ENCODE measurements at regions not wholly inside any gene's neighbourhood (a gene's known extent, or its start where the extent isn't known, plus 50 kb on each side); places are given as distances from the start of the nearest gene placed in this dataset.
"Not testable (repeated sequence)": the region's sequence is repeated elsewhere in the genome, so short reads cannot be mapped to it uniquely, and the experiment has no call there.

DNA sequence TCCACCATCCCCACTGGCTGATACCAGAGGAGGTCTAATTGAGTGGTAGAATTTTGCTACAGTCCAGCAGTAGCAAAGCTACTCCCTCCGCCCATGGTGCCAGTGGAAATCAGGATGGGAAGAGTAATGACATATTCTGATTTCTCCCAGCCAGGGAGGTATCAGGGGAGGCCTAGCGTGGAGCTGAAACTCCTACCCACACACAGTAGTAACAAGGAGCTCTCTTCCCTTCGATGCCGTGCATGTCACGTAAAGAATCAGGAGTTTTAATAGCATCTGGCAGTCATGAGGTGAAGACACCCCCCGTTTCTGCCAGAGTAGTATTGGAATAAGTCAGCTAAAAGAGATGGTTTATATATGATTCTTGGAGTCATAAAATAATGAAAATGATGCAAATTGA lies 786.8 kb upstream of the DDX18 start:
- WGBS, result 80% methylated on average over 6 of the region's 6 CpGs

DNA sequence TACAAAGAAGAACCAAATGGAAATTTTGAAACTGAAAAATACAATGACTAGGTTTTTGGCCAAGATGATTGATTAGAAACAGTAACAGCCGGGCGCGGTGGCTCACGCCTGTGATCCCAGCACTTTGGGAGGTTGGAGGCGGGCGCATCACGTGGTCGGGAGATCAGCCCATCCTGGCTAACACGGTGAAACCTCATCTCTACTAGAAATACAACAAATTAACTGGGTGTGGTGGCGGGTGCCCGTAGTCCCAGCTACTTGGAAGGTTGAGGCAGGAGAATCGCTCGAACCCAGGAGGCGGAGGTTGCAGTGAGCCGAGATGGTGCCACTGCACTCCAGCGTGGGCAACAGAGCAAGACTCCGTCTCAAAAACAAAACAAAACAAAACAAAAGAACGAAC lies 785.8 kb upstream of the DDX18 start:
- not testable (repeated sequence) for H3K27ac ChIP-seq (ENCODE audit: low read depth in 1 of 2, low read length in 2 of 2); H3K9me3 ChIP-seq (ENCODE audit: control insufficient read depth in 4 of 4, low read length in 3 of 4); H3K4me3 ChIP-seq (ENCODE audit: low read depth in 1 of 3, low read length in 3 of 3); H3K36me3 ChIP-seq (ENCODE audit: control insufficient read depth in 4 of 4, insufficient read depth in 3 of 4, low read depth in 1 of 4, low read length in 3 of 4); H3K9ac ChIP-seq (ENCODE audit: low read depth in 1 of 2, low read length in 2 of 2); H3K4me1 ChIP-seq (ENCODE audit: control insufficient read depth in 4 of 4, insufficient read depth in 4 of 4, low read length in 3 of 4); H3K27me3 ChIP-seq (ENCODE audit: control insufficient read depth in 4 of 4, insufficient read depth in 4 of 4, low read length in 3 of 4); DNase-seq (ENCODE audit: low spot score)
- 87% methylated on average over 18 of the region's 18 CpGs for WGBS

More for the DNA sequence above, 786.8 kb upstream of the DDX18 start:
- H3K4me1 ChIP-seq (ENCODE audit: control insufficient read depth in 4 of 4, insufficient read depth in 4 of 4, low read length in 3 of 4), result no peaks in the 10 kb centered on the region
- H3K9ac ChIP-seq (ENCODE audit: low read depth in 1 of 2, low read length in 2 of 2), result no peak overlapping the region
- H3K27me3 ChIP-seq (ENCODE audit: control insufficient read depth in 4 of 4, insufficient read depth in 4 of 4, low read length in 3 of 4), result no peaks in the 10 kb centered on the region
- no peak overlapping the region for H3K4me3 ChIP-seq (ENCODE audit: low read depth in 1 of 3, low read length in 3 of 3)
- DNase-seq (ENCODE audit: low spot score), result no peak
- no peaks in the 10 kb centered on the region for H3K9me3 ChIP-seq (ENCODE audit: control insufficient read depth in 4 of 4, low read length in 3 of 4)
- no peaks in the 10 kb centered on the region for H3K36me3 ChIP-seq (ENCODE audit: control insufficient read depth in 4 of 4, insufficient read depth in 3 of 4, low read depth in 1 of 4, low read length in 3 of 4)
- TF ChIP-seq HNF4G (IDR thresholded peaks at IDR 0.05) (no peak), YY1 (IDR thresholded peaks at IDR 0.05) (no peak), RXRA (IDR thresholded peaks at IDR 0.05) (no peak), NR2F2 (IDR thresholded peaks at IDR 0.05) (no peak), RAD21 (IDR thresholded peaks at IDR 0.05) (no peak), HNF4A (conservative IDR thresholded peaks at IDR 0.05) (no peak), GABPA (IDR thresholded peaks at IDR 0.05 in 1 of 2, conservative IDR thresholded peaks at IDR 0.05 in 1 of 2) (no peak), SP1 (IDR thresholded peaks at IDR 0.05) (no peak), FOXA1 (IDR thresholded peaks at IDR 0.05) (no peak)
- TF ChIP-seq, protein P1, sequence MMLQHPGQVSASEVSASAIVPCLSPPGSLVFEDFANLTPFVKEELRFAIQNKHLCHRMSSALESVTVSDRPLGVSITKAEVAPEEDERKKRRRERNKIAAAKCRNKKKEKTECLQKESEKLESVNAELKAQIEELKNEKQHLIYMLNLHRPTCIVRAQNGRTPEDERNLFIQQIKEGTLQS (IDR thresholded peaks at IDR 0.05), result no peak
- TF ChIP-seq, protein P2, sequence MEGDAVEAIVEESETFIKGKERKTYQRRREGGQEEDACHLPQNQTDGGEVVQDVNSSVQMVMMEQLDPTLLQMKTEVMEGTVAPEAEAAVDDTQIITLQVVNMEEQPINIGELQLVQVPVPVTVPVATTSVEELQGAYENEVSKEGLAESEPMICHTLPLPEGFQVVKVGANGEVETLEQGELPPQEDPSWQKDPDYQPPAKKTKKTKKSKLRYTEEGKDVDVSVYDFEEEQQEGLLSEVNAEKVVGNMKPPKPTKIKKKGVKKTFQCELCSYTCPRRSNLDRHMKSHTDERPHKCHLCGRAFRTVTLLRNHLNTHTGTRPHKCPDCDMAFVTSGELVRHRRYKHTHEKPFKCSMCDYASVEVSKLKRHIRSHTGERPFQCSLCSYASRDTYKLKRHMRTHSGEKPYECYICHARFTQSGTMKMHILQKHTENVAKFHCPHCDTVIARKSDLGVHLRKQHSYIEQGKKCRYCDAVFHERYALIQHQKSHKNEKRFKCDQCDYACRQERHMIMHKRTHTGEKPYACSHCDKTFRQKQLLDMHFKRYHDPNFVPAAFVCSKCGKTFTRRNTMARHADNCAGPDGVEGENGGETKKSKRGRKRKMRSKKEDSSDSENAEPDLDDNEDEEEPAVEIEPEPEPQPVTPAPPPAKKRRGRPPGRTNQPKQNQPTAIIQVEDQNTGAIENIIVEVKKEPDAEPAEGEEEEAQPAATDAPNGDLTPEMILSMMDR (IDR thresholded peaks at IDR 0.05; ENCODE audit: low read depth, low read length, missing input control), result no peak
- no peak overlapping the region for H3K27ac ChIP-seq (ENCODE audit: low read depth in 1 of 2, low read length in 2 of 2)

DNA sequence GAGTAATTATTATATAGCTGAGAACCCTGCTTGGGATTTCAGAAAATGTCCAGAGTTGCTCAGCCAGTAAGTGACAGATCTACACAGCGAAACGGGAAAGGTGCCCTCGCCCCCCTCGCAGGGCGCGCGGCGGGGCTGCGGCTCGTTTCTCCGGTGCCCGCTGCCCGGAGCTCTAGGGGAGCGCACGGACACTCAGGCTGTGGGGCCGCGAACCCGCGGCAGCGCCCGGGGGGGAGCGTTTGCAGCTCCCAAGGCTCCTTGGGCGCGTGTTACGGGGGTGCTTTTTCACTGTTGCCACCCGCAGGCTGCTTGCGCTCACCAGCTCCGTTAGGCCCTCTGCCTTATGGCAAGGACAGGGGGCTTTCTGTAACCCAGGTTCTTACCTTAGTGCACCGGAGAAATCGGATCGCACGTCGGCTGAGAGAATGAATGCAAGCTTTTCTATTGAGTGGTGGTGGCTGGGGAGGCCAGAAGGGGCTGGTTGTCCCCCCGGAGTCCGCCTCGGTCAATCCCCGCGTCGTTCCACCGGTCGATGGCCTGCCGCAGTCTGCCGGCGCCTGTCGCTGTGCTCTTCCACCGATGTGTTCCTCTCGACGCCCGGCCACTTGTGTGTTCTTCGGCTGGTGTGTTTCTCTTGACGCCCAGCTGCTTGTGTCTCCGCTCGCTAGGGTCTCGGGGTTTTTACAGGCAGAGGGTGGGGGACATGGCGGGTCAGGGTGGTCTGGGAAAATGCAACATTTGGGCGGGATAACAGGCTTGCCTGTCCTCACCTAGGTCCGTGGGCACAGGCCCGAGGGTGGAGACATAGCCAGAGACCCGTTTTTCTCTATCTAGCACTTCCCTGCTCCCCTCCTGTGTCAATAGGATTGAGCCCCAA lies 758.8 kb upstream of the DDX18 start:
- WGBS, result 75% methylated on average over 59 of the region's 59 CpGs
- TF ChIP-seq SP1 (IDR thresholded peaks at IDR 0.05) (no peak), RXRA (IDR thresholded peaks at IDR 0.05) (no peak), HNF4A (conservative IDR thresholded peaks at IDR 0.05) (no peak)
- TF ChIP-seq, protein P3, sequence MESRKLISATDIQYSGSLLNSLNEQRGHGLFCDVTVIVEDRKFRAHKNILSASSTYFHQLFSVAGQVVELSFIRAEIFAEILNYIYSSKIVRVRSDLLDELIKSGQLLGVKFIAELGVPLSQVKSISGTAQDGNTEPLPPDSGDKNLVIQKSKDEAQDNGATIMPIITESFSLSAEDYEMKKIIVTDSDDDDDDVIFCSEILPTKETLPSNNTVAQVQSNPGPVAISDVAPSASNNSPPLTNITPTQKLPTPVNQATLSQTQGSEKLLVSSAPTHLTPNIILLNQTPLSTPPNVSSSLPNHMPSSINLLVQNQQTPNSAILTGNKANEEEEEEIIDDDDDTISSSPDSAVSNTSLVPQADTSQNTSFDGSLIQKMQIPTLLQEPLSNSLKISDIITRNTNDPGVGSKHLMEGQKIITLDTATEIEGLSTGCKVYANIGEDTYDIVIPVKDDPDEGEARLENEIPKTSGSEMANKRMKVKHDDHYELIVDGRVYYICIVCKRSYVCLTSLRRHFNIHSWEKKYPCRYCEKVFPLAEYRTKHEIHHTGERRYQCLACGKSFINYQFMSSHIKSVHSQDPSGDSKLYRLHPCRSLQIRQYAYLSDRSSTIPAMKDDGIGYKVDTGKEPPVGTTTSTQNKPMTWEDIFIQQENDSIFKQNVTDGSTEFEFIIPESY (IDR thresholded peaks at IDR 0.05), result no peak
- TF ChIP-seq, protein P4, sequence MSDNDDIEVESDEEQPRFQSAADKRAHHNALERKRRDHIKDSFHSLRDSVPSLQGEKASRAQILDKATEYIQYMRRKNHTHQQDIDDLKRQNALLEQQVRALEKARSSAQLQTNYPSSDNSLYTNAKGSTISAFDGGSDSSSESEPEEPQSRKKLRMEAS (IDR thresholded peaks at IDR 0.05), result no peak
- TF ChIP-seq, protein P5, sequence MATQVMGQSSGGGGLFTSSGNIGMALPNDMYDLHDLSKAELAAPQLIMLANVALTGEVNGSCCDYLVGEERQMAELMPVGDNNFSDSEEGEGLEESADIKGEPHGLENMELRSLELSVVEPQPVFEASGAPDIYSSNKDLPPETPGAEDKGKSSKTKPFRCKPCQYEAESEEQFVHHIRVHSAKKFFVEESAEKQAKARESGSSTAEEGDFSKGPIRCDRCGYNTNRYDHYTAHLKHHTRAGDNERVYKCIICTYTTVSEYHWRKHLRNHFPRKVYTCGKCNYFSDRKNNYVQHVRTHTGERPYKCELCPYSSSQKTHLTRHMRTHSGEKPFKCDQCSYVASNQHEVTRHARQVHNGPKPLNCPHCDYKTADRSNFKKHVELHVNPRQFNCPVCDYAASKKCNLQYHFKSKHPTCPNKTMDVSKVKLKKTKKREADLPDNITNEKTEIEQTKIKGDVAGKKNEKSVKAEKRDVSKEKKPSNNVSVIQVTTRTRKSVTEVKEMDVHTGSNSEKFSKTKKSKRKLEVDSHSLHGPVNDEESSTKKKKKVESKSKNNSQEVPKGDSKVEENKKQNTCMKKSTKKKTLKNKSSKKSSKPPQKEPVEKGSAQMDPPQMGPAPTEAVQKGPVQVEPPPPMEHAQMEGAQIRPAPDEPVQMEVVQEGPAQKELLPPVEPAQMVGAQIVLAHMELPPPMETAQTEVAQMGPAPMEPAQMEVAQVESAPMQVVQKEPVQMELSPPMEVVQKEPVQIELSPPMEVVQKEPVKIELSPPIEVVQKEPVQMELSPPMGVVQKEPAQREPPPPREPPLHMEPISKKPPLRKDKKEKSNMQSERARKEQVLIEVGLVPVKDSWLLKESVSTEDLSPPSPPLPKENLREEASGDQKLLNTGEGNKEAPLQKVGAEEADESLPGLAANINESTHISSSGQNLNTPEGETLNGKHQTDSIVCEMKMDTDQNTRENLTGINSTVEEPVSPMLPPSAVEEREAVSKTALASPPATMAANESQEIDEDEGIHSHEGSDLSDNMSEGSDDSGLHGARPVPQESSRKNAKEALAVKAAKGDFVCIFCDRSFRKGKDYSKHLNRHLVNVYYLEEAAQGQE (IDR thresholded peaks at IDR 0.05), result no peak
- Histone ChIP-seq H3K4me1 (ENCODE audit: control insufficient read depth in 4 of 4, insufficient read depth in 4 of 4, low read length in 3 of 4) (no peaks in the 10 kb centered on the region), H3K27me3 (ENCODE audit: control insufficient read depth in 4 of 4, insufficient read depth in 4 of 4, low read length in 3 of 4) (no peaks in the 10 kb centered on the region), H3K9ac (ENCODE audit: low read depth in 1 of 2, low read length in 2 of 2) (no peak overlapping the region), H3K36me3 (ENCODE audit: control insufficient read depth in 4 of 4, insufficient read depth in 3 of 4, low read depth in 1 of 4, low read length in 3 of 4) (no peaks in the 10 kb centered on the region), H3K27ac (ENCODE audit: low read depth in 1 of 2, low read length in 2 of 2) (no peak overlapping the region), H3K9me3 (ENCODE audit: control insufficient read depth in 4 of 4, low read length in 3 of 4) (peaks cover 0 to 3% (median under 1%) of the 10 kb centered on the region in 4 donors), H3K4me3 (ENCODE audit: low read depth in 1 of 3, low read length in 3 of 3) (no peak overlapping the region)
- no peak for DNase-seq (ENCODE audit: low spot score)

Data from liver (tissue), 8 donors.